Endothelial cell of hepatic sinusoid (primary cell): ENCODE measurements at regions not wholly inside any gene's neighbourhood (a gene's known extent, or its start where the extent isn't known, plus 50 kb on each side); places are given as distances from the start of the nearest gene placed in this dataset.
"Not testable (repeated sequence)": the region's sequence is repeated elsewhere in the genome, so short reads cannot be mapped to it uniquely, and the experiment has no call there.

Source experiments
- in situ Hi-C: cut with HindIII; loops from 2 replicates; pipeline ENCODE4 v1.10.0; 2017; ENCODE audit warnings: low sequenced_read_pairs

- in situ Hi-C loops = no loop called here
Measured at GRCh38 chr16:5186381-5186903, 88.8 kb upstream of the EEF2KMT start.

GRCh38 chr16:5176505-5176904 lies 78.9 kb upstream of the EEF2KMT start:
- in situ Hi-C loops = no loop called here

- in situ Hi-C loops = no loop called here
Measured at GRCh38 chr16:5175266-5175665, 77.7 kb upstream of the EEF2KMT start.

- in situ Hi-C loops = no loop called here
Measured at GRCh38 chr16:5166486-5166885, 68.9 kb upstream of the EEF2KMT start.

GRCh38 chr16:5165429-5165828 lies 67.8 kb upstream of the EEF2KMT start:
- in situ Hi-C loops = not testable (repeated sequence)

GRCh38 chr16:5162801-5163200 lies 65.2 kb upstream of the EEF2KMT start:
- in situ Hi-C loops = not testable (repeated sequence)

GRCh38 chr16:5161888-5162287 lies 64.3 kb upstream of the EEF2KMT start:
- in situ Hi-C loops = not testable (repeated sequence)

- in situ Hi-C loops = not testable (repeated sequence)
Measured at GRCh38 chr16:5160010-5160409, 62.4 kb upstream of the EEF2KMT start.

- in situ Hi-C loops = not testable (repeated sequence)
Measured at GRCh38 chr16:5159537-5159936, 61.9 kb upstream of the EEF2KMT start.

GRCh38 chr16:5158494-5158893 lies 60.9 kb upstream of the EEF2KMT start:
- in situ Hi-C loops = no loop called here

- in situ Hi-C loops = not testable (repeated sequence)
Measured at GRCh38 chr16:5156486-5156885, 58.9 kb upstream of the EEF2KMT start.

- in situ Hi-C loops = not testable (repeated sequence)
Measured at GRCh38 chr16:5154006-5154405, 56.4 kb upstream of the EEF2KMT start.

GRCh38 chr16:5151409-5151808 lies 53.8 kb upstream of the EEF2KMT start:
- in situ Hi-C loops = not testable (repeated sequence)
